ENCODE measurements at regions not wholly inside any gene's neighbourhood (a gene's known extent, or its start where the extent isn't known, plus 50 kb on each side); places are given as distances from the start of the nearest gene placed in this dataset.

DNA sequence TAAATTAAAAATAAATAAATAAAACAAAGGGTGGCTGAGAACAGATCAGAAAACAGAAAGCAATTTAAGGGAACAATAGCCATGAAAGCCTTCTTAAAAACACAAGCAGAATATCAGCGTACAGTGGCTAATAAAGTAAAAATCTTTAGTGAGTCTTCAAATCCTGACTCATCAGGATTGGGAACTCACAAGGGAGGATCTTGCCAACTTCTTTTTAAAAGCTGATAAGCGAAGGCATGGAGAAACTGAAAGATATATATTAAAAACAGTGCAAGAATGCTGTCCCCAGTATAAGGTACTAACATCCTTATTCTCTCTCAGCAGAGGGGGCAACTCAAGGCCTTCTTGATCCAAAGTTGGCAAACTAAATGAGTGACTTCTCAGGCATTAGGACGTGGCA, 180.1 kb downstream of the DHX15 start (continued):
- no peak for TF ChIP-seq ZNF232 (CRISPR knock-in tag; IDR thresholded peaks at IDR 0.05)
- TF ChIP-seq, protein P1, sequence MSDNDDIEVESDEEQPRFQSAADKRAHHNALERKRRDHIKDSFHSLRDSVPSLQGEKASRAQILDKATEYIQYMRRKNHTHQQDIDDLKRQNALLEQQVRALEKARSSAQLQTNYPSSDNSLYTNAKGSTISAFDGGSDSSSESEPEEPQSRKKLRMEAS (CRISPR knock-in tag; IDR thresholded peaks at IDR 0.05), result no peak
- TF ChIP-seq NR3C1 (CRISPR knock-in tag; conservative IDR thresholded peaks at IDR 0.05; ENCODE audit: low read depth), result no peak
- TF ChIP-seq, protein P2, sequence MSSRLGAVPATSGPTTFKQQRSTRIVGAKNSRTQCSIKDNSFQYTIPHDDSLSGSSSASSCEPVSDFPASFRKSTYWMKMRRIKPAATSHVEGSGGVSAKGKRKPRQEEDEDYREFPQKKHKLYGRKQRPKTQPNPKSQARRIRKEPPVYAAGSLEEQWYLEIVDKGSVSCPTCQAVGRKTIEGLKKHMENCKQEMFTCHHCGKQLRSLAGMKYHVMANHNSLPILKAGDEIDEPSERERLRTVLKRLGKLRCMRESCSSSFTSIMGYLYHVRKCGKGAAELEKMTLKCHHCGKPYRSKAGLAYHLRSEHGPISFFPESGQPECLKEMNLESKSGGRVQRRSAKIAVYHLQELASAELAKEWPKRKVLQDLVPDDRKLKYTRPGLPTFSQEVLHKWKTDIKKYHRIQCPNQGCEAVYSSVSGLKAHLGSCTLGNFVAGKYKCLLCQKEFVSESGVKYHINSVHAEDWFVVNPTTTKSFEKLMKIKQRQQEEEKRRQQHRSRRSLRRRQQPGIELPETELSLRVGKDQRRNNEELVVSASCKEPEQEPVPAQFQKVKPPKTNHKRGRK (CRISPR knock-in tag; IDR thresholded peaks at IDR 0.05; ENCODE audit: borderline replicate concordance), result no peak

DNA sequence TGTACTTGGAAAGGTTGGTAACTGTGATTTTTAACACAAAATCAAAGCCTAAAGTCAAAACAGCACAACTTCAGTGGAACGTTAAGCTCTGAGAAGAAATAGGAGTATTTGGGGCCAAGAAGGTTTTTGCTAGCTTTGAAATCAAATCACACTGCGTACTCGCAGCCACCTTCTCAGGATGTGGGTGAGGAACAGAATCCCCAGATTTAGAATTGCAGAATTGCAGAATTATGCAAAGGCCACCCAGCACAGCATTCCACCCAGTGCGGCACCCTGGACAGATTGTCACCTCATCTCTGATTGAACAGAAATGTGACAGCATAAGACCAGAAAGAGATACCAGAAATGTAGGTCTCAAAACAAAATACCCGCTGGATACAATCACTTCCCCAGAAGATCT, 181.1 kb downstream of the DHX15 start:
- DNase-seq (ENCODE audit: low spot score) (no peak), ATAC-seq (no peak)
- peaks cover 25% of the 10 kb centered on the region for H3K27me3 Mint-ChIP-seq (ENCODE audit: low read depth)
- no peak overlapping the region for H3K4me3 Mint-ChIP-seq
- H3K36me3 Mint-ChIP-seq, result no peaks in the 10 kb centered on the region
- peaks cover 4% of the 10 kb centered on the region; the same call in 1 of the 2 replicates for H3K9me3 Mint-ChIP-seq
- POLR2A ChIA-PET, result no interaction called here
- CTCF ChIA-PET, result no interaction called here
- H3K4me1 Mint-ChIP-seq, result no peaks in the 10 kb centered on the region
- H3K27ac Mint-ChIP-seq, result no peak overlapping the region
- TF ChIP-seq, protein P3, sequence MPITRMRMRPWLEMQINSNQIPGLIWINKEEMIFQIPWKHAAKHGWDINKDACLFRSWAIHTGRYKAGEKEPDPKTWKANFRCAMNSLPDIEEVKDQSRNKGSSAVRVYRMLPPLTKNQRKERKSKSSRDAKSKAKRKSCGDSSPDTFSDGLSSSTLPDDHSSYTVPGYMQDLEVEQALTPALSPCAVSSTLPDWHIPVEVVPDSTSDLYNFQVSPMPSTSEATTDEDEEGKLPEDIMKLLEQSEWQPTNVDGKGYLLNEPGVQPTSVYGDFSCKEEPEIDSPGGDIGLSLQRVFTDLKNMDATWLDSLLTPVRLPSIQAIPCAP (CRISPR knock-in tag; IDR thresholded peaks at IDR 0.05), result no peak
- no peak for TF ChIP-seq MXD4 (CRISPR knock-in tag; IDR thresholded peaks at IDR 0.05; ENCODE audit: borderline replicate concordance)
- TF ChIP-seq HMGA2 (CRISPR knock-in tag; IDR thresholded peaks at IDR 0.05), result no peak
- TF ChIP-seq ATF1 (CRISPR knock-in tag; IDR thresholded peaks at IDR 0.05), result no peak
- TF ChIP-seq, protein P4, sequence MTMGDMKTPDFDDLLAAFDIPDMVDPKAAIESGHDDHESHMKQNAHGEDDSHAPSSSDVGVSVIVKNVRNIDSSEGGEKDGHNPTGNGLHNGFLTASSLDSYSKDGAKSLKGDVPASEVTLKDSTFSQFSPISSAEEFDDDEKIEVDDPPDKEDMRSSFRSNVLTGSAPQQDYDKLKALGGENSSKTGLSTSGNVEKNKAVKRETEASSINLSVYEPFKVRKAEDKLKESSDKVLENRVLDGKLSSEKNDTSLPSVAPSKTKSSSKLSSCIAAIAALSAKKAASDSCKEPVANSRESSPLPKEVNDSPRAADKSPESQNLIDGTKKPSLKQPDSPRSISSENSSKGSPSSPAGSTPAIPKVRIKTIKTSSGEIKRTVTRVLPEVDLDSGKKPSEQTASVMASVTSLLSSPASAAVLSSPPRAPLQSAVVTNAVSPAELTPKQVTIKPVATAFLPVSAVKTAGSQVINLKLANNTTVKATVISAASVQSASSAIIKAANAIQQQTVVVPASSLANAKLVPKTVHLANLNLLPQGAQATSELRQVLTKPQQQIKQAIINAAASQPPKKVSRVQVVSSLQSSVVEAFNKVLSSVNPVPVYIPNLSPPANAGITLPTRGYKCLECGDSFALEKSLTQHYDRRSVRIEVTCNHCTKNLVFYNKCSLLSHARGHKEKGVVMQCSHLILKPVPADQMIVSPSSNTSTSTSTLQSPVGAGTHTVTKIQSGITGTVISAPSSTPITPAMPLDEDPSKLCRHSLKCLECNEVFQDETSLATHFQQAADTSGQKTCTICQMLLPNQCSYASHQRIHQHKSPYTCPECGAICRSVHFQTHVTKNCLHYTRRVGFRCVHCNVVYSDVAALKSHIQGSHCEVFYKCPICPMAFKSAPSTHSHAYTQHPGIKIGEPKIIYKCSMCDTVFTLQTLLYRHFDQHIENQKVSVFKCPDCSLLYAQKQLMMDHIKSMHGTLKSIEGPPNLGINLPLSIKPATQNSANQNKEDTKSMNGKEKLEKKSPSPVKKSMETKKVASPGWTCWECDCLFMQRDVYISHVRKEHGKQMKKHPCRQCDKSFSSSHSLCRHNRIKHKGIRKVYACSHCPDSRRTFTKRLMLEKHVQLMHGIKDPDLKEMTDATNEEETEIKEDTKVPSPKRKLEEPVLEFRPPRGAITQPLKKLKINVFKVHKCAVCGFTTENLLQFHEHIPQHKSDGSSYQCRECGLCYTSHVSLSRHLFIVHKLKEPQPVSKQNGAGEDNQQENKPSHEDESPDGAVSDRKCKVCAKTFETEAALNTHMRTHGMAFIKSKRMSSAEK (CRISPR knock-in tag; IDR thresholded peaks at IDR 0.05; ENCODE audit: borderline replicate concordance), result no peak
- TF ChIP-seq ZNF138 (CRISPR knock-in tag; conservative IDR thresholded peaks at IDR 0.05), result no peak
- TF ChIP-seq, protein P5, sequence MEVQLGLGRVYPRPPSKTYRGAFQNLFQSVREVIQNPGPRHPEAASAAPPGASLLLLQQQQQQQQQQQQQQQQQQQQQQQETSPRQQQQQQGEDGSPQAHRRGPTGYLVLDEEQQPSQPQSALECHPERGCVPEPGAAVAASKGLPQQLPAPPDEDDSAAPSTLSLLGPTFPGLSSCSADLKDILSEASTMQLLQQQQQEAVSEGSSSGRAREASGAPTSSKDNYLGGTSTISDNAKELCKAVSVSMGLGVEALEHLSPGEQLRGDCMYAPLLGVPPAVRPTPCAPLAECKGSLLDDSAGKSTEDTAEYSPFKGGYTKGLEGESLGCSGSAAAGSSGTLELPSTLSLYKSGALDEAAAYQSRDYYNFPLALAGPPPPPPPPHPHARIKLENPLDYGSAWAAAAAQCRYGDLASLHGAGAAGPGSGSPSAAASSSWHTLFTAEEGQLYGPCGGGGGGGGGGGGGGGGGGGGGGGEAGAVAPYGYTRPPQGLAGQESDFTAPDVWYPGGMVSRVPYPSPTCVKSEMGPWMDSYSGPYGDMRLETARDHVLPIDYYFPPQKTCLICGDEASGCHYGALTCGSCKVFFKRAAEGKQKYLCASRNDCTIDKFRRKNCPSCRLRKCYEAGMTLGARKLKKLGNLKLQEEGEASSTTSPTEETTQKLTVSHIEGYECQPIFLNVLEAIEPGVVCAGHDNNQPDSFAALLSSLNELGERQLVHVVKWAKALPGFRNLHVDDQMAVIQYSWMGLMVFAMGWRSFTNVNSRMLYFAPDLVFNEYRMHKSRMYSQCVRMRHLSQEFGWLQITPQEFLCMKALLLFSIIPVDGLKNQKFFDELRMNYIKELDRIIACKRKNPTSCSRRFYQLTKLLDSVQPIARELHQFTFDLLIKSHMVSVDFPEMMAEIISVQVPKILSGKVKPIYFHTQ (CRISPR knock-in tag; IDR thresholded peaks at IDR 0.05), result no peak
- TF ChIP-seq, protein P6, sequence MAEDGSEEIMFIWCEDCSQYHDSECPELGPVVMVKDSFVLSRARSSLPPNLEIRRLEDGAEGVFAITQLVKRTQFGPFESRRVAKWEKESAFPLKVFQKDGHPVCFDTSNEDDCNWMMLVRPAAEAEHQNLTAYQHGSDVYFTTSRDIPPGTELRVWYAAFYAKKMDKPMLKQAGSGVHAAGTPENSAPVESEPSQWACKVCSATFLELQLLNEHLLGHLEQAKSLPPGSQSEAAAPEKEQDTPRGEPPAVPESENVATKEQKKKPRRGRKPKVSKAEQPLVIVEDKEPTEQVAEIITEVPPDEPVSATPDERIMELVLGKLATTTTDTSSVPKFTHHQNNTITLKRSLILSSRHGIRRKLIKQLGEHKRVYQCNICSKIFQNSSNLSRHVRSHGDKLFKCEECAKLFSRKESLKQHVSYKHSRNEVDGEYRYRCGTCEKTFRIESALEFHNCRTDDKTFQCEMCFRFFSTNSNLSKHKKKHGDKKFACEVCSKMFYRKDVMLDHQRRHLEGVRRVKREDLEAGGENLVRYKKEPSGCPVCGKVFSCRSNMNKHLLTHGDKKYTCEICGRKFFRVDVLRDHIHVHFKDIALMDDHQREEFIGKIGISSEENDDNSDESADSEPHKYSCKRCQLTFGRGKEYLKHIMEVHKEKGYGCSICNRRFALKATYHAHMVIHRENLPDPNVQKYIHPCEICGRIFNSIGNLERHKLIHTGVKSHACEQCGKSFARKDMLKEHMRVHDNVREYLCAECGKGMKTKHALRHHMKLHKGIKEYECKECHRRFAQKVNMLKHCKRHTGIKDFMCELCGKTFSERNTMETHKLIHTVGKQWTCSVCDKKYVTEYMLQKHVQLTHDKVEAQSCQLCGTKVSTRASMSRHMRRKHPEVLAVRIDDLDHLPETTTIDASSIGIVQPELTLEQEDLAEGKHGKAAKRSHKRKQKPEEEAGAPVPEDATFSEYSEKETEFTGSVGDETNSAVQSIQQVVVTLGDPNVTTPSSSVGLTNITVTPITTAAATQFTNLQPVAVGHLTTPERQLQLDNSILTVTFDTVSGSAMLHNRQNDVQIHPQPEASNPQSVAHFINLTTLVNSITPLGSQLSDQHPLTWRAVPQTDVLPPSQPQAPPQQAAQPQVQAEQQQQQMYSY (CRISPR knock-in tag; IDR thresholded peaks at IDR 0.05), result no peak
- TF ChIP-seq NFE2L1 (CRISPR knock-in tag; IDR thresholded peaks at IDR 0.05), result no peak
- no peak for TF ChIP-seq CBFB (CRISPR knock-in tag; IDR thresholded peaks at IDR 0.05; ENCODE audit: low read depth)
- TF ChIP-seq, protein P7, sequence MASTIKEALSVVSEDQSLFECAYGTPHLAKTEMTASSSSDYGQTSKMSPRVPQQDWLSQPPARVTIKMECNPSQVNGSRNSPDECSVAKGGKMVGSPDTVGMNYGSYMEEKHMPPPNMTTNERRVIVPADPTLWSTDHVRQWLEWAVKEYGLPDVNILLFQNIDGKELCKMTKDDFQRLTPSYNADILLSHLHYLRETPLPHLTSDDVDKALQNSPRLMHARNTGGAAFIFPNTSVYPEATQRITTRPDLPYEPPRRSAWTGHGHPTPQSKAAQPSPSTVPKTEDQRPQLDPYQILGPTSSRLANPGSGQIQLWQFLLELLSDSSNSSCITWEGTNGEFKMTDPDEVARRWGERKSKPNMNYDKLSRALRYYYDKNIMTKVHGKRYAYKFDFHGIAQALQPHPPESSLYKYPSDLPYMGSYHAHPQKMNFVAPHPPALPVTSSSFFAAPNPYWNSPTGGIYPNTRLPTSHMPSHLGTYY (CRISPR knock-in tag; IDR thresholded peaks at IDR 0.05), result no peak
- TF ChIP-seq, protein P8, sequence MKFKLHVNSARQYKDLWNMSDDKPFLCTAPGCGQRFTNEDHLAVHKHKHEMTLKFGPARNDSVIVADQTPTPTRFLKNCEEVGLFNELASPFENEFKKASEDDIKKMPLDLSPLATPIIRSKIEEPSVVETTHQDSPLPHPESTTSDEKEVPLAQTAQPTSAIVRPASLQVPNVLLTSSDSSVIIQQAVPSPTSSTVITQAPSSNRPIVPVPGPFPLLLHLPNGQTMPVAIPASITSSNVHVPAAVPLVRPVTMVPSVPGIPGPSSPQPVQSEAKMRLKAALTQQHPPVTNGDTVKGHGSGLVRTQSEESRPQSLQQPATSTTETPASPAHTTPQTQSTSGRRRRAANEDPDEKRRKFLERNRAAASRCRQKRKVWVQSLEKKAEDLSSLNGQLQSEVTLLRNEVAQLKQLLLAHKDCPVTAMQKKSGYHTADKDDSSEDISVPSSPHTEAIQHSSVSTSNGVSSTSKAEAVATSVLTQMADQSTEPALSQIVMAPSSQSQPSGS (CRISPR knock-in tag; IDR thresholded peaks at IDR 0.05; ENCODE audit: borderline replicate concordance, low read depth), result no peak
- no peak for TF ChIP-seq ETV6 (CRISPR knock-in tag; IDR thresholded peaks at IDR 0.05)
- TF ChIP-seq, protein P9, sequence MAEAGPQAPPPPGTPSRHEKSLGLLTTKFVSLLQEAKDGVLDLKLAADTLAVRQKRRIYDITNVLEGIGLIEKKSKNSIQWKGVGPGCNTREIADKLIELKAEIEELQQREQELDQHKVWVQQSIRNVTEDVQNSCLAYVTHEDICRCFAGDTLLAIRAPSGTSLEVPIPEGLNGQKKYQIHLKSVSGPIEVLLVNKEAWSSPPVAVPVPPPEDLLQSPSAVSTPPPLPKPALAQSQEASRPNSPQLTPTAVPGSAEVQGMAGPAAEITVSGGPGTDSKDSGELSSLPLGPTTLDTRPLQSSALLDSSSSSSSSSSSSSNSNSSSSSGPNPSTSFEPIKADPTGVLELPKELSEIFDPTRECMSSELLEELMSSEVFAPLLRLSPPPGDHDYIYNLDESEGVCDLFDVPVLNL (CRISPR knock-in tag; IDR thresholded peaks at IDR 0.05; ENCODE audit: borderline replicate concordance, low read depth), result no peak
